ENCODE measurements at regions not wholly inside any gene's neighbourhood (a gene's known extent, or its start where the extent isn't known, plus 50 kb on each side); places are given as distances from the start of the nearest gene placed in this dataset.
"Not testable (repeated sequence)": the region's sequence is repeated elsewhere in the genome, so short reads cannot be mapped to it uniquely, and the experiment has no call there.

DNA sequence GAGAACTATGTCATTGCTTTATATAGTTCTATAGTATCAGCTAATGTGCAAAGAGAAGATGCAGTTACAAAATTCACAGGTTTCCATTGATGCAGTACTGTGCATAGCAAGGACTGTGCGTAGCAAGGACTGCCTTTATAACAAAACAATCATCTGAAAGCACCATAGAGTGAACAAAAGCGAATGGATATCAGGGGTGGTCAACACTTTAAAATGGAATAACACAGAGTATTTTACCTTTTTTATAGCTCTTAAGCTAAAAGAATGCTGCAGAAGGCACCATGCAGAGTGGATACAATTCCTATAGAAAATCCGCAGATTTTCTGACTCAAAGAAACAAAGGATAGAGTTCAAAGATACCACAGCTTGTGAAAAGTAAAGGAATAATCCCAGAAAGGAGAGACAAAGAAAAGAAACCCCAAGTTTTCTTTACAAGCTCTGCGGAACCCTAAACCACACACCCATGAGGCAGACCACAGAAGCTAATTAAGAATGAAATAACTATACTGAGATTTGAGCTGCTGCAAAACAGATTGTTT lies 229.9 kb upstream of the DTNA start:
- DNase-seq (ENCODE audit: low spot score), result no peak

DNA sequence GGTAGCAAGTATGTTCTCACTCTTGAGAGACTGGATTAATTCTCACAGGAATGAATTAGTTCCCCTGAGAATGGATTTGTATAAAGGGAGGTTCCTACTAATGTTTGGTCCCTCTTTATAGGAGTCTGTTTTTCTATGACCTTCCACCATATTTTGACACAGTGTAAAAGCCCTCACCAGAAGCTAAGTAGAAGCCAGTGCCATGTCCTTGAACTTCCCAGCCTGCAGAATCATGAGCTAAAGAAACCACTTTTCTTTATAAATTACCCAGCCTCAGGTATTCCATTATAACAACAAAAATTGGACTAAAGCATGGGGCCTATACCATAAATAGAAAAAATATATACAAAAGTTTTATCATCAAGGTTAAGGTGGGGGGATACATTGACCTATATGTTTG lies 227.9 kb upstream of the DTNA start:
- no peak for DNase-seq (ENCODE audit: low spot score)

DNA sequence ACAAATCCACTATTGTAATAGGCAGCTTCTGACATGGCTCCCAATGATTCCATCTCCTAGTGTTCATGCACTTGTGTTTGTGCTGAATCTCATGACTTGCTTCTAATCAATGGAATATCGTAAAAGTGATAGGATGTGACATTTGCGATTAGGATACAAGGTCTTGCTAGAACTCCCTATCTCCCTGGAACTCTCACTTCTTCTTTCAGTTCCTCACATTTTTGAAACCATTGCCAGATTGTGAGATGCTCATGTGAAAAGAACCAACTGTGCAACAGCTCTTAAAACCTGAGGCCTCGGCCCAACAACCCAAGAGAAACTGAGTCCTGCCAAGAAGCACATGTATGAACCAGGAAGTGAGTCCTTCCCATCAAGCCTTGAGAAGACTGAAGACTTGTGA lies 226.9 kb upstream of the DTNA start:
- no peak for DNase-seq (ENCODE audit: low spot score)

DNA sequence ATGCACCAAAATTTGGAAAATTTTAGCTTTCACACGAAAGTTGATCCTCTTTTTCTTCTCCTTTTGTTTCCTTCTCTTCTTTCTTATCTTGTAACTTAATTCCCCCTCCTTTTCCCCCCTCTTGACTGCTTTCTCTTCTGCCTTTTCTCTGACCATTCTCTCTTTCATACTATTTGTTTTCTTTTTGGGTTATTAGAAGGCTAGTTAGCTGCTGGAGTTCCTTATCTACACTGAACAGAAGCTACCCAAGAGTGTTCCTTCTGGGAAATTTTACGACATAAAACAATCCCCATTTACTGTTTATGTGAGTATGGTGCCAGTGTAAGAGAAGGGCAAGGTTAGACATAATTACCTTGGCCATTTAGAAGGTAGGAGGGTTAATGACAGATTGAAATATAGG lies 218.4 kb upstream of the DTNA start:
- DNase-seq (ENCODE audit: low spot score), result no peak

DNA sequence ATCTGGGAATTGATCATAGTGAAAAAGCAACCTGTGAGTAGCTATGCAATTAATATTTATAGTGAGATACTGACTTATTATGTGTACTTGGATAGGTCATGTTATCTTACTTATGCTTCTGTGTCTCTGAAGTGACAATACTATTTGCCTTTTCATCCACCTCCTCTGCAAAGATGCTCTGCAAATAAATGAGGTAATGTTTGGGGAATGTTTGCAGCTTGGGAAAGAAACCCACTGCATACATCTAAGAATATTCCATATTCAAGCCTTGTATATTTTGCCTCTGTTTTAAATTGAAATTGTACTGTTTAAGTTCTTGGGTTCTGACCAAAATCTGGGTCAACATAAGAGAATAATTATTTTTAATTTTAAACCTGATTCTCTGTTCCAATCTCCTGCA lies 217.4 kb upstream of the DTNA start:
- DNase-seq (ENCODE audit: low spot score), result no peak

DNA sequence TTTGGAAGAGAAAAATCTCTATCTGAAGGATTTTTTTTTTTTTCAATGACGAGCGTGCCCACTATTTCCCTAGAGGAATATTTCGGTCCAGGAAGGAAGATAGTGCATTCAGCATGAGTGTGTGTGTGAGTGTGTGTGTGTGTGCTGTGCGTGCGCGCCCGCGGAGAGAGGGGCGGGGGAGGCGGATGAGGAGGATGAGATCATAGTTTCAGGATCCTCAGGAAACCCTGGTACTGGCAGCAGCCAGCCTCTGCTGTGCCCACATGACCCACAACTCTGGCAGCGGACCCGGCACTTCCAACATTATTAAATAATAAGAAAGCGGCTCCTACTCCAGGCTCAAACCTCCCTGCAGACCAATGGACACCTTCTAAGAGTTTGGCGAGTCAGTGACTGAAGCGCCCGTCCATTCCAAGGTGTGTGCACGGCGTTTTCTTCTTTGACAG lies 217.0 kb upstream of the DTNA start:
- DNase-seq (ENCODE audit: low spot score), result no peak

DNA sequence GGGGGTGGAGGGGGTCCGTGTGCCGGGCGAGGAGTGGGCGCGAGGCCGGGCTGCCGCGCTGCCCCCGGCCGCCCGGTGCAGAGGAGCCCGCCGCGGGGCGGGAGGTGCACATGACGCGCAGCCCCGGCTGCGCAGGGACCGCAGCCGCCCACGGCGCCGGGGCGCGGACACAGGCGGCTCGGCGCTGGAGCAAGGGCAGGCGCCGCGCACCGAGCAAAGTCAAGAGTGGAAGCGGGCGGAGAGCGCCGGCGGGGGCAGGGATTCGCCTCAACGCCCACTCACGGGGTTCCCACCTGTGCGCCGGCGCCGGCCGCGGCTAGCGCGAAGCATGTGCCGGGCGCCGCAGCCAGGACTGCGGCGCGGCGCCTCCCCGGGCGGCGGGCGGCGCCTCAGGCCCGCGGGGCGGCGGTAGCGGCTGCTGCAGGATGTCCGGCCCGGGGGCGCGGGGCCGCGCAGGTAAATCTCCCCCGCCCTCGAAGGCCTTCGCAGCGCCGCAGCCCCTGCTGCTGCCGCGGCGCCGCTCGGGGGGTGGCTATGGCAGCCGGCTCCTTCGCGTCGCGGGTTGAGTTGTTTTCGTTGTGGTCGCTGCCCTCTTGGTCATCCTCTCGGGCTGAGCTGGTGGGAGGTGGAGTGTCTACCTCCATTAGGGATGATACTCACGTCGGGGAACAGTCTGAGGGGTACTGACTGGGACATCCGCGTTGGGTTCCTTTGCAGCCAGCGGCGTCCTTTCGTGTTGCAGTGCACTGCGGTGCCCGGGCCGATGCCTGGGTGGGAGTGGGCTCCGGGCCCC lies 216.3 kb upstream of the DTNA start:
- no peak for DNase-seq (ENCODE audit: low spot score)

DNA sequence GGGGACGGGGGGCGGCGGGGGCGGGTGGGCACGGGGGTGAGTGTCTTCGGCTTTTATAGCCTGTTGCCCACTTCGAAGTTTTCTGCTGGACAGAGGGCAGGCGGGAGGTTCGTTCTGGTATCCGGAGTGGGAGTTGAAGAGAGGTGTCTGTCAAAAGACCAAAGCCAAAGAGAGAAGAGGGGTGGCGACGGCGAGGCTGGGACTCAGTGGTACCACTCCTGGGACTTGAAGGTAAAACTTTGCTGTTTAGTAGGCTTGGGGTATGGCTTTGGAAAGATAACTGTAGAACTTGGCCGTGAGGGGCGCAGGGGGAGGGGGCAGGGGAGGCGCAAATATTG lies 215.8 kb upstream of the DTNA start:
- DNase-seq (ENCODE audit: low spot score), result no peak

DNA sequence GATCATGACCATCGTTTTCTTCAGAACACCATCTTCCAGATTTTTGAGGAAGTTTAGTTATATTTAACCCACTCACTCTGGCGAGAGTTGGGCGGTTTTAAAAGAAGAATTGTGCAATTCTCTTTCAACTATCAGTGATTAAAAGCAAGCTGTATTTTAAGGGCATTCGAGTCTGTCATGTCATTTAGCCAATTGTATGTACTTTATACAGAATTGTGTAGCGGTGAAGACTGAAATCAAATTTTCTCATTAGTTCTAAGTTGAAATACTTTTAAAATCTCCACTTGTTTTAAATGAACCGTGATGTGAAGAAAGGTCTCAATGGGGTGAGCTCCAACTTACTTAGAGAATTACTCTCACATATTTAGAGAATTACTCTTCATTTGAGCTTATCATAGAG lies 214.6 kb upstream of the DTNA start:
- DNase-seq (ENCODE audit: low spot score), result no peak

DNA sequence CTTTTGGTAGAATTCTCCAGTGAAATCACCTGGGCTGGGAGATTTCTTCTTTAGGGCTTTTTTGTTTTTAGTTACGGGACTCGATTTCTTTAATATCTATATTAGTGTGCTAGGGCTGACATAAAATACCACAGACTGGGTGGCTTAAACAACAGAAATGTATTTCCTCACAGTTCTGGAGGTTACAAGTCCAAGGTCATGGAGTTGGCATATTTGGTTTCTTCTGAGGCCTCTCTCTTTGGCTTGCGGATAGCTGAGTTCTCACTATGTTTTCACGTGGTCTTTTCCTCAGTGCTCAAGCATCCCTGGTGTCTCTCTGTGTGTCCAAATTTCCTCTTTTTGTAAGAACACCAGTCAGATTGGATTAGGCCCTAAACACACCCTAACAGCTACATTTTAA lies 208.5 kb upstream of the DTNA start:
- DNase-seq (ENCODE audit: low spot score), result no peak

DNA sequence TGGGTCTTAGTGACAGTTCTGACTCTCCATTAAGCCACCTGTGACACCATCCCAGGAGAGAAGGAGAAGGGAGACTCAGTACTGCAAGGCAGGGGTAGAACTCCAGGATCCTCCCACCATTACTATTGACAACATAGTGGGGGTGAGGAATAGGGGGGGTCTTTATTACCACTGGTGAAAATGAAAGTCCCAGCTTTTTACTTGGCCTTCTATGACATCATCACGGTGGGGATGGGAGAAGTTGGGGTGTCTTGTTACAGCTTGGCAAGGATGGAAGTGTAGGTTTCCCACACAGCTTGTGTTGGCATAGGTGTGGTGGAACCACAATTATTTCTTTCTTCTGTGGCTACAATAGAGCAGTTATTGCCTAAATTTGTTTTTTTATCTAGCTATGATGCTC lies 203.9 kb upstream of the DTNA start:
- DNase-seq (ENCODE audit: low spot score), result no peak

DNA sequence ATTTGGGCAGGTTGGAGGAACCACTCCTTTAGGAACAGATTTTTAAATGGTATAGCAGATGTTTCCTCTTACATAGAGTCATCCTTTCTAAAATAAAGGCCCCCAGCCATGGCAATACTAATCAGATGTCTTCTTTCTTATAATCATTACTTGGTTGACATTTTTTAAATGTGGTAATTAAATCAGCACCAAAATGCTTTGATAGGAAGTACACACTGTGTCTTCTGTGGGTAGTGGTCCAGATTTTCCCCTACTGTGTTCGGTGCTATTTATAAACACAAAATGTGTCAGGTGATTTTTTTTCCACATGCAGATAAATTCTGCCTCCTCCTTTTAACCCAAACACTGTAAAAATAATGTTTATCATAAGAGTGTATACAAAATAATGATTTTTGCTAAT lies 200.9 kb upstream of the DTNA start:
- no peak for DNase-seq (ENCODE audit: low spot score)

DNA sequence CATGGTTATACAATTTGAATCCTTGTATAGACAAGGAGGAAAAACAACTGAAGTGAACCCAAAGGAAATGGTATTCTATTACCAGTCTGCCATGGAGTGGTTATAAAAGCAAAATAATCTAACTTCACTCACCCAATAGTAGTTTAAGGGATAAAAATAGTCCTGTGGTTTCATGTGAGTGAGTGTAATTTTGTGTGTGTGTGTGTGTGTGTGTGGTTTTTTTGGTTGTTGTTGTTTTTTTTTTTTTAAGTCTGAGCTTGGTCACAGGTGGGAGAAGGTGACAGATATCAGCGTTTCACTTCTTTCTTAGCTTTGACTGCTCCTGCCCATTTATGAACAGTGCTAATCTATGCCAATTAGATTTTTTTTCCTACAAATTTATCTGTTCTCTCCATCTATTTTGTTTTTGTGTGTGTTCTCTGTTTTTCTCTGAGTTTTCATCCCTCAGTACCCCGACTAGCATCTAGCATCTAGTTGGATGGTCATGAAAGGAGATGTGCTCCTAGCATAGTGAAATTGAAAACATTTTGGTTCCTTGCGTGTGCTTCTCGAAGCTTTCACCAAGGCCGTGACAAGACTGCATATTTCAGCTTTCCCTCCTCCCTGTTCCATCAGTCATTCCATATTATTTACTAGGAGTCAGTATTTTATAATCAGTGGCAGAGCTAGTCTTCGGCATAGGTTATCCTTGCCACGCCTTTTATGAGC lies 200.1 kb upstream of the DTNA start:
- no peak for DNase-seq (ENCODE audit: low spot score)

DNA sequence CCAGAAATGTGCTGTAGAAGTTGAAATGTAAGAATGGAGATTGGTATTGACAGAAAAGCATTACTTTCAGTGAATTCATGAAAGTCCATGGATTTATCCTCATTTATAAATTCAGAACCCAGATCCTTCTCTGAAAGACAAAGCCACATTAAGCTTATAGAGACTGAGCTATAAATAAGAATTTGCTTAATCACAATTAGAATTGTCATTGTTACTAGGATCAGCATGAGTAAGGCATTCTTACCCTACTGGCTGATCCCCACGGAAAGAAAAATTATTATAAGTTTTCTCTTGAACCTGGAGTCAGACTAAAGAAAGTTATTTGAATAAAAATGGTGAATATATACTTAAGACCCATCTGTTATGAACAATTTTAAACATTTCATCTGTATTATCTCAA lies 199.2 kb upstream of the DTNA start:
- DNase-seq (ENCODE audit: low spot score), result no peak

DNA sequence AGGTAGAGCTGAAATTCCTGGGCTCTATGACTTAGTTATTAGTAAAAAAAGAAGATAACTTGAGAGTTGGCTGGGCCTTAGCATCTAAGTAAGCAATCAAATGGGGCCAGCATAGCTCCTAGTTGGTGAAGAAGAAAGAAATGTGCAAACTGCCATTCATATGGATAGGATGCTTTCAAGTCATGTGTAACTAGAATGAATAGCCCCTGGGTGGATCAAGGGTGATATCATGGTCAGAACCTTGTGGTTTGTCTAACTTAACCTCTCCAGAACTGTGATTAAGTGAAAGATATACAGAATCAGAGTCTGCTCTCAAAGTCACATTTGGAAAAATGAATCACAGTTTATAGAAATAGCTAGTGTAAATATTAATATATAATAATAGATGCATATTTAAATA lies 198.7 kb upstream of the DTNA start:
- DNase-seq (ENCODE audit: low spot score), result no peak

DNA sequence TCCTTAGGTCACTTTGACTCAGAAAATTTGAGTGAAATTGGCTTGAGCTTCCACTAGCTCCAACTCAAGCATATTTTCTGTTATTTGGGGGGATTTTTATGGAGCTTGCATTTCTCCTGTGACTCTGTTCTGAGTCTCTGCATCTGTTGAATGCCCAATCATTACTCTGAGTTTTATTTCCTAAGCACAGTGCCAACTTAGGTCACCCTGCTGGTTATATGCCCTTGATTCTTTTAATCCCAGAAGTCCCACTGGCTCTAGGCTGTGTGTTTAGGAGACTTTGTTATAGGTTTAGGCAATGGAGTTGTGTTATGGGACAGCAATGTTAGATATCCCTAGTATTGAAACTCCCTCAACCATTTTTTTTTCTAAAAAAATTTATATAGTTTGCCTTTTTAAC lies 198.2 kb upstream of the DTNA start:
- DNase-seq (ENCODE audit: low spot score), result no peak

DNA sequence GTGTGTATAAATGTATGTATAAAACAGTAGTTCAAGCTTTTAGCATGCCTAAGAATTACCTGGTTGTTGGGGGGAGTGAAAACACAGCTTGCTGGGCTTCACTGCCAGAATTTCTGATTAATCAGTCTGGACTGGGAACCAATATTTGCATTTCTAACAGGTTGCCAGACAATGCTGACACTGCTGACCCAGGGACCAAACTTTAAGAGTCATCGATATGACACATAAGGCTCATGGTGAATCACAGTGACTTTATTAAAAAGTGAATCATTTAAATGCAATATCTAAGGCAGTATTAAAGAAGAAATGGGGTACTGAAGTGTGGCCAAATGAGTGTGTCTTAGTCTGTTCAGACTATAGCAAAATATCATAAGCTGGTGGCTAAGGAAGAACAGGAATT lies 195.9 kb upstream of the DTNA start:
- peak; percentile 48 for DNase-seq (ENCODE audit: low spot score)

DNA sequence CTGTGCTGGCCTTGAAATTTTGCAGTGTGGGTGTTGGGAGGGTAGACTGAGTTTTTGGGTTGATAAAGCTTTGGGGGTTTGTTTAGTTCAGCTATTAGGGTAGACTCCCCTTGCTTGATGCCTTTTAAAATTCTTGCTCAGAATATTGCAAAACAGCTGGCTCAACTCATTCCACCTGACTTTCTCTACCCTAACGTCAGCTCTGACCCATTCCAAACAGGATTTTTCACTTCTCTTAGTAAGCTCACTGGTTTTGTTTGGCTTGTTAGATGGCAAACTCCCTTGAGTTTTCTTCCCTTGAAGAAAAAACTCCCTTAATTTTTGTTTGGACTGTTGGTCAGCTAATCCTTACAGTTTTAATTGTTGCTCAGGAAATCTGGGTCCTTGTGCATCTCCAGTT lies 195.1 kb upstream of the DTNA start:
- DNase-seq (ENCODE audit: low spot score), result no peak

DNA sequence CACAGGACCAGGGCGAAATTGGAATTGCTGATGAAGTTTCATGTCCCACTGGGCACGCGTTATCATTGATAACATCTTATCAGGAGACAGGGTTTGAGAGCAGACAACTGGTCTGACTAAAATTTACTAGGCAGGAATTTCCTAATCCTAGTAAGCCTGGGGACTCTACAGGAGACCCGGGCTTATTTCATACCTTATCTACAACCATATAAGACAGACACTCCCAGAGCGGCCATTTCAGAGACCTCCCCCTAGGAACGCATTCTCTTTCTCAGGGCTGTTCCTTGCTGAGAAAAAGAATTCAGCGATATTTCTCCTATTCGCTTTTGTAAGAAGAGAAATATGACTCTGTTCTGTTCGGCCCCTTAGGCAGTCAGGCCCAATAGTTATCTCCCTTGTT lies 193.7 kb upstream of the DTNA start:
- DNase-seq (ENCODE audit: low spot score), result not testable (repeated sequence)

DNA sequence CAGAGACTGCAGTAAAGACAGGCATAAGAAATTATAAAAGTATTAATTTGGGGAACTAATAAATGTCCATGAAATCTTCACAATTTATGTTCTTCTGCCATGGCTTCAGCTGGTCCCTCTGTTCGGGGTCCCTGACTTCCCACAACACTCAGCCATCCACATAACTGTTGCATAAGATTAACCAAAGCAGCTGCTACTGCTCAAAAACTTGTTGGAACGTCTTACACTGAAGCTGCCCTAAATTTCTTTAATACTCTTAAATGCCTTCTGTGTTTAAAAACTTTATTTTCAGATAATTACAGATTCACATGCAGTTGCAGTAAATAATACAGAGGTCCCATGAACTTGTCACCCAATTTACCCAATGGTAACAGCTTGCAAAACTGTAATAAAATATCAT lies 193.1 kb upstream of the DTNA start:
- DNase-seq (ENCODE audit: low spot score), result not testable (repeated sequence)

DNA sequence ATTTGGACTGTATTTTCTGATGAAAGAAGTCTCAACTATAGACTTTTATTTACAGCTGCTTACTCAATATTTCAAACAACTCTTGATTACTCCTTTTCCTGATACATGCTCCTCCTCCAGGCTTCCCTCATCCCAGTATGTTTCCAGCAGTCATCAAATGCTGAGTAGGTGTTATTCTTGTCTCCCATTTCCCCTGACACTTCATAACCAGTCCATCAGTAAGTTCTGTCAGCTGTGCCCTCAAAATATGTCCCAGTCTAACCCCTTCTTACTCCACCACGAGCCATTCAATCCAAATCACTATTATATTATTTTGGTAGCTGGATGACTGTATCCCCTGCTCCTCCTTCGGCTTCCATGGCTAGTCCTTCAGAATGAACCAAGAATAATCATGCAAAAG lies 189.1 kb upstream of the DTNA start:
- no peak for DNase-seq (ENCODE audit: low spot score)

DNA sequence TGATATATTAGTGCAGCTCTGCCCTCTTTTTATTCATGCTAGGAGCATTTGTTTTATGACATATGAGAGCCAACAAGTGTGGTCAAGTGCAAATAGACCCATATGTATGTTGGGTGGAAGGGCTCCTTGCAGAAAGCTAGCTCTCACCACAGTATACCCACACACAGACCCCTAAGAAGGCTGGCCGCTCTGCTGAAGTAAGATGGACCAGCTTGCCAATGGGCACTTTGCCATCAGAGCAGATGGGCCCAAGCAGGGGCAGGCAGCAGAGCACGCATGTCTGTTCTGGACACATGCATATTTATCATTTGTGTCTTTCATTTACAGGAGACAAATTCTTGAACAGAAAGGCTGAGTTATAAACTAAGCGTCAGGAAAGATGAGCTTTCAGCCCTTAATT lies 187.5 kb upstream of the DTNA start:
- no peak for DNase-seq (ENCODE audit: low spot score)

DNA sequence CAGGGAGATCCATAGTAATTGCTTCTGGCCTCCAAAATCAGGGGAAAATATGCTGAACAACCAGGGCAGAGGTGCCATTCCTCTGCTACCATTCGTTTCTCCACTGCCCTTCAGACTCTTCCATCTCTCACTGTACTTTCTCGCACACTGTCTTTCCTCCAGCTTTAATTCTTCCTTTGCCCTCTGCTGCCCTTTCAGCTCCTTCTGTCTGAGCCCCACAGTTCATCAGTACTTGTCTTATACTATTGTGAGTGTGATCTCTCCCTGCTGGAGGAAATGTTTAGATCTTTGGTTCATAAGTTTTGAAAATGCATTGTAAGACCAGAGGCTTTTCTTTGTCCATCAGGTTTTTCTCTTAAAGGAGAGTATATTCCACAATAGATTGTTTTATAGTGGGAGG lies 184.9 kb upstream of the DTNA start:
- no peak for DNase-seq (ENCODE audit: low spot score)

DNA sequence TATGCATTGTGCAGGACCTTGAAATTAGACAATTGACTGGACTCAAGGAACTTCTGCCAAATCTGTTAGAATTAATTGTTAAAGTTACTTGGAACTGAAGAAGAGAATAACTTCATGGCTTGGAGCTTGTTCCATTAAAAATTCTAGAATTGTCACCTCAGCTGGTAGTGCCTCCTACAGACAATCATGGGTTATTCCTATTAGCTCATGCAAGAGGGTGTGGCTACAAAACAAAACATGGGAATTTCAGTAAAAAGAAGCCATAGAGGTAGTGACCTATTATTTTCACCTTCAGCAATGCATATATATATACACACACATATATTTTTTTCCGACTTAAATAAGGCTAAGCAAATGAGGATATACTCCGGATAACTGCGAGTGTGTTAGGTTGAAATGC lies 181.9 kb upstream of the DTNA start:
- DNase-seq (ENCODE audit: low spot score), result no peak
